ENCODE measurements at regions not wholly inside any gene's neighbourhood (a gene's known extent, or its start where the extent isn't known, plus 50 kb on each side); places are given as distances from the start of the nearest gene placed in this dataset.

DNA sequence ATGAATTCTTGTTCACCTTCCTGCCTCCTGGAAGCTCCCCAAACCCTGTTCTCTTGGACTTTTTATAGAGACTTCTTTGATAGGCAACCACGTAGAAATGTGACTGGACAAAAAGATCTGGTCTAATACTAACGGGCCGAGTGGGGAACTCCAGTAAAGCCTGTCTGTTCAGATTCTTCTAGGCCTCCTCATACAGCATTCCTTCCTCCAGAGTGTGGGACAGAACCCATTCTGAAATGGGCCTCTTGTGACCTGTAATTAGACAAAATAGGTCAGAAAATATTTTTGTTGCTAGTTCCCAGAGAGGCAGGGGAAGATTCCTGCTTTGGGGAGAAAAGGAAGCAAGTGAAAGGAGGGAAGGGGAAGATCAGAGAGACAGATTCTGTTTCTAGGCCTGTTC is 374.3 kb downstream of the CDH26 start:
- no peak for ATAC-seq (ENCODE audit: low read depth)
- Mint-ChIP-seq H3K4me3 (no peak overlapping the region), H3K27ac (no peak overlapping the region), H3K27me3 (no peaks in the 10 kb centered on the region), H3K9me3 (no peaks in the 10 kb centered on the region), H3K36me3 (ENCODE audit: low read depth) (no peaks in the 10 kb centered on the region), H3K4me1 (no peaks in the 10 kb centered on the region)
- POLR2A ChIA-PET: no interaction called here
- CTCF ChIA-PET: no interaction called here
- TF ChIP-seq, protein P1, sequence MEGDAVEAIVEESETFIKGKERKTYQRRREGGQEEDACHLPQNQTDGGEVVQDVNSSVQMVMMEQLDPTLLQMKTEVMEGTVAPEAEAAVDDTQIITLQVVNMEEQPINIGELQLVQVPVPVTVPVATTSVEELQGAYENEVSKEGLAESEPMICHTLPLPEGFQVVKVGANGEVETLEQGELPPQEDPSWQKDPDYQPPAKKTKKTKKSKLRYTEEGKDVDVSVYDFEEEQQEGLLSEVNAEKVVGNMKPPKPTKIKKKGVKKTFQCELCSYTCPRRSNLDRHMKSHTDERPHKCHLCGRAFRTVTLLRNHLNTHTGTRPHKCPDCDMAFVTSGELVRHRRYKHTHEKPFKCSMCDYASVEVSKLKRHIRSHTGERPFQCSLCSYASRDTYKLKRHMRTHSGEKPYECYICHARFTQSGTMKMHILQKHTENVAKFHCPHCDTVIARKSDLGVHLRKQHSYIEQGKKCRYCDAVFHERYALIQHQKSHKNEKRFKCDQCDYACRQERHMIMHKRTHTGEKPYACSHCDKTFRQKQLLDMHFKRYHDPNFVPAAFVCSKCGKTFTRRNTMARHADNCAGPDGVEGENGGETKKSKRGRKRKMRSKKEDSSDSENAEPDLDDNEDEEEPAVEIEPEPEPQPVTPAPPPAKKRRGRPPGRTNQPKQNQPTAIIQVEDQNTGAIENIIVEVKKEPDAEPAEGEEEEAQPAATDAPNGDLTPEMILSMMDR (IDR thresholded peaks at IDR 0.05): no peak
- no peak for DNase-seq
- intact Hi-C loops (cut with micrococcal nuclease): no loop called here

DNA sequence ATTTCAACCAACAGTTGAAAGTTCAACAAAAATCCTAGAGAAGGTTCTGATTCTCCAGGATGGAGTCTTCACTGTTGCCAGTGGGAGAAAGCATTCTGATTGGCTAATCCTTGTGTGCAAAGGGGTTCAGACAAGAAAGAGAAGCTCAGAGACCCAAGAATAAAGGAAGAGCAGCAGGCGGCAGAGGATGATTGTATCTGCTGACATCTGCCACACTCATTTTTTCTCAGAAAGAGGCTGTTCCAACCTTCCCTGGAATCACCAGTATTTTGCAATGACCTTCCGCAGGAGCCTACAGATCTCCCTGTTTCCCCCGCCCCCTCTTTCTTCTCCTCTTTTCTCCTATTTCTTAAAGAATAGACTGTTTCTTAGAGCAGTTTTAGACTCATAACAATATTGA is 376.7 kb downstream of the CDH26 start:
- TF ChIP-seq, protein P1 (IDR thresholded peaks at IDR 0.05): no peak
- no peaks in the 10 kb centered on the region for H3K4me1 Mint-ChIP-seq
- H3K27ac Mint-ChIP-seq: no peak overlapping the region
- peaks cover 3% of the 10 kb centered on the region for H3K9me3 Mint-ChIP-seq
- no peak overlapping the region for H3K4me3 Mint-ChIP-seq
- ChIA-PET POLR2A (no interaction called here), CTCF (no interaction called here)
- ATAC-seq (ENCODE audit: low read depth) (no peak), DNase-seq (no peak)
- intact Hi-C loops (cut with micrococcal nuclease): no loop called here
- H3K27me3 Mint-ChIP-seq: no peaks in the 10 kb centered on the region
- H3K36me3 Mint-ChIP-seq (ENCODE audit: low read depth): no peaks in the 10 kb centered on the region

DNA sequence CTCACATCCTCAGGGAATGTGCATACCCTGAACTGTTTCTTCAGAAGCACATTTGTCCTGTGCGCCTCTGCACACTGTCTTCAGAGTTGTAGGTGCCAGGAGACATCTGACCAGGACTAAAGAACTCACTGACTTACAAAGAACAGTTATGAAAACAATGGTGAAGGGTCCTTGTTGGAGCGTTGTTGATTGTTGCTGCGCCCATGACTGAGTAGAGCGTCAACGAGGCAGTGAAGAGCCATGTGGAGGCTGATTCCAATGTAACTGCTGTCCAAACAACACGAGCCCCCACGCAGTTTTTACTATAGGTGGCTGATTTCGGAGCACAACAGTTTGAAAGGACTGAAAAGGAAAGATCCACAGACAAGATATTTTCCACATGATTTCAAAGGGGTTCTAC is 380.3 kb downstream of the CDH26 start:
- peaks cover 3% of the 10 kb centered on the region for H3K9me3 Mint-ChIP-seq
- H3K27ac Mint-ChIP-seq: no peak overlapping the region
- H3K4me3 Mint-ChIP-seq: no peak overlapping the region
- DNase-seq (no peak), ATAC-seq (ENCODE audit: low read depth) (no peak)
- CTCF ChIA-PET: no interaction called here
- TF ChIP-seq, protein P1 (IDR thresholded peaks at IDR 0.05): no peak
- intact Hi-C loops (cut with micrococcal nuclease): no loop called here
- no peaks in the 10 kb centered on the region for H3K4me1 Mint-ChIP-seq
- POLR2A ChIA-PET: no interaction called here
- no peaks in the 10 kb centered on the region for H3K27me3 Mint-ChIP-seq
- H3K36me3 Mint-ChIP-seq (ENCODE audit: low read depth): no peaks in the 10 kb centered on the region

DNA sequence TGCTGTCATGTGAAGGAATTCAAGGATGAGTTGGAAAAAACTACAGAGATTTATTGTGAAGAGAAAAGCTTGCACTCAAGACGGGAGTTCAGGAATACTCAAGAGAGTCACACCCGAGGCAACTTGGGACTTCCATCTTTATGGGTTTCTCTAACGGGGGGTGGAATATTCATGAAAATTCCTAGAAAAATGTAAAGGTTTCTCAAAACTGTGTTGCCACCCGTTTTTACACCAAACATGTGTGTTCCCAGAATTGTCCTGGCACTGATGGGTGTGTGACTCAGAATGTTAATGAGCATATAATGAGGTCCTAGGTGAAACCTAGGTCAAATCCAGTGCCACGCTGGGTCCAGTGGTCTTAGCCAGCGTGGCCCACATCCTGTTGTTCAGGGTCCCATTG is 381.5 kb downstream of the CDH26 start:
- Mint-ChIP-seq H3K36me3 (ENCODE audit: low read depth) (no peaks in the 10 kb centered on the region), H3K27me3 (no peaks in the 10 kb centered on the region), H3K27ac (no peak overlapping the region), H3K9me3 (peaks cover 3% of the 10 kb centered on the region), H3K4me3 (no peak overlapping the region), H3K4me1 (no peaks in the 10 kb centered on the region)
- CTCF ChIA-PET: no interaction called here
- no peak for ATAC-seq (ENCODE audit: low read depth)
- TF ChIP-seq, protein P1 (IDR thresholded peaks at IDR 0.05): no peak
- no peak for DNase-seq
- intact Hi-C loops (cut with micrococcal nuclease): no loop called here
- POLR2A ChIA-PET: no interaction called here

DNA sequence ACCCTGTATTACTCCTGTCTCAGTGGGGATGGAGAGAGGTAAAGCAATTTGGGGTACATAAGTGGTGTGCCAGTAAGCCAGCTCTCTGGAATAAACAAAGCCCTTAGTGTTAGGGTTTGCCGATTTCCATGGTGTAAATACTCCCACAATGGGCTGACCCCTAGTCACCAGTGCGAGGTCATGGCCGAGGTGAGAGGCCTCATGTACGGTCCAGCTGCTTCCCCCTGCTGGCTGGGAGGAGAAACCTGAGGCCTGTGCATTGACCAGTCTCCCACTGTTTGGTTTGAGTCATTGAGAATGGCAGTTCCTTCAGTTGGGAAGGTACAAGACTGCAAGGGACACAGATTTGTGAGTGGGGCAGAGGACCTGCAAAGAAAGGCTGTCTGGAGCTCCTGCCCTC is 382.0 kb downstream of the CDH26 start:
- ATAC-seq (ENCODE audit: low read depth) (no peak), DNase-seq (no peak)
- Mint-ChIP-seq H3K4me3 (no peak overlapping the region), H3K27me3 (no peaks in the 10 kb centered on the region), H3K4me1 (no peaks in the 10 kb centered on the region), H3K27ac (no peak overlapping the region), H3K9me3 (peaks cover 3% of the 10 kb centered on the region), H3K36me3 (ENCODE audit: low read depth) (no peaks in the 10 kb centered on the region)
- TF ChIP-seq, protein P1 (IDR thresholded peaks at IDR 0.05): no peak
- CTCF ChIA-PET: no interaction called here
- POLR2A ChIA-PET: no interaction called here
- intact Hi-C loops (cut with micrococcal nuclease): no loop called here

All from activated B cell treated with CpG ODN at 0.5 μM for 24 hours (primary cell).